Keratinocyte (primary cell): ENCODE measurements at regions not wholly inside any gene's neighbourhood (a gene's known extent, or its start where the extent isn't known, plus 50 kb on each side); places are given as distances from the start of the nearest gene placed in this dataset.

Experiments
- DNase-seq: peaks from one replicate; pipeline ENCODE4 v3.0.0-alpha.2; 2011; ENCODE audit warnings: low read depth, missing footprints, low spot score
- FAIRE-seq: peaks from 2 replicates; lab custom pipeline; 2011; peaks lifted over from hg19 to GRCh38; lab: Jason Lieb, UNC
- H2AFZ ChIP-seq: 2 replicates; pipeline ENCODE4 v1.6.0; 2012; ENCODE audit warnings: low read length, control low read depth, inconsistent platforms; ENCODE audit not compliant: control insufficient read depth
- H3K27ac ChIP-seq: 2 replicates; pipeline ENCODE4 v1.5.1; 2011; ENCODE audit warnings: low read length; ENCODE audit not compliant: control insufficient read depth, insufficient read depth
- H3K27me3 ChIP-seq: 3 replicates; pipeline ENCODE4 v1.6.0; 2011; ENCODE audit warnings: low read length; ENCODE audit not compliant: control insufficient read depth, insufficient read depth; ENCODE audit errors: extremely low read depth
- H3K36me3 ChIP-seq, 2 experiments: 2 replicates in 1 of 2; 3 replicates in 1 of 2; pipeline ENCODE4 v1.5.1; 2011; ENCODE audit warnings: low read length in 2 of 2, mild to moderate bottlenecking in 1 of 2; ENCODE audit not compliant: control insufficient read depth in 2 of 2, insufficient read depth in 2 of 2; ENCODE audit errors: extremely low read depth in 1 of 2
- H3K4me1 ChIP-seq: 3 replicates; pipeline ENCODE4 v1.5.1; 2011; ENCODE audit warnings: low read length; ENCODE audit not compliant: control insufficient read depth, insufficient read depth; ENCODE audit errors: extremely low read depth
- H3K4me2 ChIP-seq: 3 replicates; pipeline ENCODE4 v1.6.0; 2011; ENCODE audit warnings: low read depth, low read length; ENCODE audit not compliant: control insufficient read depth, insufficient read depth; ENCODE audit errors: extremely low read depth
- H3K4me3 ChIP-seq, 3 experiments: fragments of 200-600 bp in 1 of 3; sonication (generic) in 1 of 3; 2 replicates in 2 of 3; 3 replicates in 1 of 3; pipeline ENCODE4 v1.5.1; 2011 to 2016; ENCODE audit warnings: low read length in 3 of 3, mild to moderate bottlenecking in 3 of 3, control low read depth in 2 of 3, inconsistent platforms in 1 of 3, low read depth in 1 of 3, mixed read lengths in 1 of 3, mixed run types in 1 of 3, moderate library complexity in 1 of 3; ENCODE audit not compliant: control insufficient read depth in 2 of 3, insufficient read depth in 2 of 3; ENCODE audit errors: extremely low read depth in 1 of 3
- H3K79me2 ChIP-seq: 2 replicates; pipeline ENCODE4 v1.6.0; 2012; ENCODE audit warnings: low read length; ENCODE audit not compliant: control insufficient read depth, insufficient read depth
- H3K9ac ChIP-seq: 3 replicates; pipeline ENCODE4 v1.6.0; 2011; ENCODE audit warnings: low read length; ENCODE audit not compliant: control insufficient read depth, insufficient read depth; ENCODE audit errors: extremely low read depth
- H3K9me1 ChIP-seq: 3 replicates; pipeline ENCODE4 v1.6.0; 2011; ENCODE audit warnings: low read length; ENCODE audit not compliant: control insufficient read depth, insufficient read depth; ENCODE audit errors: extremely low read depth
- H3K9me3 ChIP-seq: 2 replicates; pipeline ENCODE4 v1.5.1; 2012; ENCODE audit warnings: low read depth, low read length; ENCODE audit not compliant: control insufficient read depth
- H4K20me1 ChIP-seq: 3 replicates; pipeline ENCODE4 v1.6.0; 2011; ENCODE audit warnings: low read length; ENCODE audit not compliant: control insufficient read depth, insufficient read depth; ENCODE audit errors: extremely low read depth
- CTCF ChIP-seq, 3 experiments: IDR thresholded peaks in 1 of 3; conservative IDR thresholded peaks in 1 of 3; optimal IDR thresholded peaks in 1 of 3; 2 replicates in 2 of 3; 3 replicates in 1 of 3; pipeline versions ENCODE3 to v1.5.1; 2011; ENCODE audit warnings: low read length in 3 of 3, mild to moderate bottlenecking in 3 of 3, moderate library complexity in 2 of 3, control low read depth in 1 of 3, inconsistent platforms in 1 of 3; ENCODE audit not compliant: insufficient read depth in 2 of 3; ENCODE audit errors: extremely low read depth in 1 of 3
- EZH2 ChIP-seq: IDR thresholded peaks from one replicate; pipeline ENCODE4 v1.6.1; 2012; ENCODE audit warnings: inconsistent platforms, mild to moderate bottlenecking, low read length, moderate library complexity
- dilution Hi-C: fragments of 300-500 bp; cut with MboI; formaldehyde crosslinking; loops from one replicate; pipeline ENCODE4 v1.7.0; 2020; ENCODE audit warnings: low sequenced_read_pairs; ENCODE audit not compliant: extremely low pct_ligation_motif_present

GRCh38 chr5:60024104-60024503 lies 130.6 kb upstream of the PDE4D start:
- dilution Hi-C loops = no loop called here

GRCh38 chr5:60023255-60023654 lies 129.7 kb upstream of the PDE4D start:
- FAIRE-seq = no peak

More at GRCh38 chr5:60024104-60024503, 130.6 kb upstream of the PDE4D start:
- H3K4me2 ChIP-seq = no peak overlapping the region
- DNase-seq (no peak), FAIRE-seq (no peak)
- H3K79me2 ChIP-seq = no peaks in the 10 kb centered on the region
- no peaks in the 10 kb centered on the region for H3K27me3 ChIP-seq
- H2AFZ ChIP-seq = no peak overlapping the region
- H3K36me3 ChIP-seq = no peaks in the 10 kb centered on the region
- H3K9me3 ChIP-seq = no peaks in the 10 kb centered on the region
- no peaks in the 10 kb centered on the region for H3K9me1 ChIP-seq
- no peak for TF ChIP-seq CTCF (optimal IDR thresholded peaks at IDR 0.05 in 1 of 3, IDR thresholded peaks at IDR 0.05 in 1 of 3, conservative IDR thresholded peaks at IDR 0.05 in 1 of 3; ENCODE audit: extremely low read depth in 1 of 3, insufficient read depth in 2 of 3, low read length in 3 of 3)
- H3K9ac ChIP-seq = no peak overlapping the region
- H4K20me1 ChIP-seq = no peaks in the 10 kb centered on the region
- no peak overlapping the region for H3K4me3 ChIP-seq
- H3K27ac ChIP-seq = no peak overlapping the region
- no peaks in the 10 kb centered on the region for H3K4me1 ChIP-seq

More at GRCh38 chr5:60023255-60023654, 129.7 kb upstream of the PDE4D start:
- no peaks in the 10 kb centered on the region for H3K27me3 ChIP-seq
- H3K27ac ChIP-seq = no peak overlapping the region
- no peaks in the 10 kb centered on the region for H3K9me3 ChIP-seq
- no peak for DNase-seq
- H3K4me1 ChIP-seq = no peaks in the 10 kb centered on the region
- H3K4me3 ChIP-seq = no peak overlapping the region
- H3K9me1 ChIP-seq = no peaks in the 10 kb centered on the region
- H3K9ac ChIP-seq = no peak overlapping the region
- TF ChIP-seq EZH2 = no peak
- no peak for TF ChIP-seq CTCF (optimal IDR thresholded peaks at IDR 0.05 in 1 of 3, IDR thresholded peaks at IDR 0.05 in 1 of 3, conservative IDR thresholded peaks at IDR 0.05 in 1 of 3; ENCODE audit: extremely low read depth in 1 of 3, insufficient read depth in 2 of 3, low read length in 3 of 3)
- no peak overlapping the region for H3K4me2 ChIP-seq
- no peak overlapping the region for H2AFZ ChIP-seq
- no peaks in the 10 kb centered on the region for H3K79me2 ChIP-seq
- dilution Hi-C loops = no loop called here
- H4K20me1 ChIP-seq = no peaks in the 10 kb centered on the region
- no peaks in the 10 kb centered on the region for H3K36me3 ChIP-seq
